ENCODE measurements at regions not wholly inside any gene's neighbourhood (a gene's known extent, or its start where the extent isn't known, plus 50 kb on each side); places are given as distances from the start of the nearest gene placed in this dataset.

- no peak for DNase-seq
These were observed 58.7 kb upstream of the TGM3 start for GRCh38 chr20:2237059-2237458.

GRCh38 chr20:2238601-2239000 lies 57.2 kb upstream of the TGM3 start:
- DNase-seq: no peak

GRCh38 chr20:2240835-2241234 lies 55.0 kb upstream of the TGM3 start:
- no peak for DNase-seq

- no peak for DNase-seq
These were observed 53.1 kb upstream of the TGM3 start for GRCh38 chr20:2242678-2243077.

GRCh38 chr20:2244523-2244922 lies 51.3 kb upstream of the TGM3 start:
- no peak for DNase-seq

GRCh38 chr20:2244993-2245392 lies 50.8 kb upstream of the TGM3 start:
- DNase-seq: no peak

GRCh38 chr20:2245637-2246036 lies 50.2 kb upstream of the TGM3 start:
- no peak for DNase-seq

All from NCI-H748 treated with DMSO at 0.1 percent for 48 hours (cell line).